HG03066 (cell line): ENCODE measurements at regions not wholly inside any gene's neighbourhood (a gene's known extent, or its start where the extent isn't known, plus 50 kb on each side); places are given as distances from the start of the nearest gene placed in this dataset.
"Not testable (repeated sequence)": the region's sequence is repeated elsewhere in the genome, so short reads cannot be mapped to it uniquely, and the experiment has no call there.

Source experiments
- ATAC-seq: cut with Tn5 transposase; IDR thresholded peaks from one replicate; pipeline ENCODE4 v1.9.1; 2021; ENCODE audit warnings: low read depth; ENCODE audit not compliant: unreplicated experiment

- not testable (repeated sequence) for ATAC-seq
Observed at GRCh38 chr10:33867199-33867789, 532.8 kb upstream of the NRP1 start.

GRCh38 chr10:33863352-33863751 lies 528.9 kb upstream of the NRP1 start:
- no peak for ATAC-seq

GRCh38 chr10:33862536-33863105 lies 528.2 kb upstream of the NRP1 start:
- ATAC-seq: no peak

GRCh38 chr10:33861833-33862232 lies 527.4 kb upstream of the NRP1 start:
- no peak for ATAC-seq

- no peak for ATAC-seq
Observed at GRCh38 chr10:33861016-33861704, 526.7 kb upstream of the NRP1 start.

DNA sequence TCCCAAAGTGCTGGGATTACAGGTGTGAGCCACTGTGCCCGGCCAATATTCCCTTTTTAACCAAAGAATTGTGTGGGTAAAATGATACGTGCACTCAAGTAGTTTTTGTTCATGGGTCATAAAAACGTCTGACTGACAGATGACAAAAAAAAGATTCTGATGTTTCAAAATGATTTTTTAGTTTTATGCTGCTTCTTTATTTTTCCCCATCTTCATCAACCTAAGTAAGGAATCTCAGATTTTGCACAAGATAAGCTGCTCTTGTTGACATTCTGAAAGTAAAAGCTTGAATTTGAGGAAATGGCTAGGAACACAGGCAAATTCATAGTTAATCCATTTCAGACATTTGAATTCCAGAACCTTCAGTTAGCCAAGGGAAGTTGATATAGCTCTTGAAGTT lies 526.1 kb upstream of the NRP1 start:
- no peak for ATAC-seq

GRCh38 chr10:33859319-33860022 lies 525.0 kb upstream of the NRP1 start:
- no peak for ATAC-seq

DNA sequence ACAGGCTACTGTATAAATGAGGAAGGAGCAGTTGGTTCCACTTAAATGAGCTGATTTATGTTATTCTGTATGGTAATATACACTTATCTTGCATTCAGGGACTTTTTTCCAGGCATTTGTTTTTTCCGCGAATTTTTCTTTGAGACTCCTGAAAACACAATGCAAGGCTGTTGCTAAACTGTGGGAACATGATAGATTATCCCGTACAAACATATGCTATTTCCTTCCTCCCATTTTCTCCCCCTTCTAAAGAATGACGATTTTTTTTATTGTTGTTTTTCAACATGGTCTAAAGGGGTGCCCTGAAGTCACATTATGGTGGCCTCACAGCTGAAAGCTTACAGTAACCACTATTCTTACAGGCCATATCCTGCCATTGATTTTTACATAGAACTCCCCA lies 523.9 kb upstream of the NRP1 start:
- ATAC-seq: no peak

- ATAC-seq: not testable (repeated sequence)
Observed at GRCh38 chr10:33853221-33853620, 518.8 kb upstream of the NRP1 start.

- no peak for ATAC-seq
Observed at GRCh38 chr10:33843379-33843778, 508.9 kb upstream of the NRP1 start.

GRCh38 chr10:33841678-33842077 lies 507.2 kb upstream of the NRP1 start:
- no peak for ATAC-seq

- no peak for ATAC-seq
Observed at GRCh38 chr10:33838731-33839130, 504.3 kb upstream of the NRP1 start.

- ATAC-seq: no peak
Observed at GRCh38 chr10:33837736-33838135, 503.3 kb upstream of the NRP1 start.

DNA sequence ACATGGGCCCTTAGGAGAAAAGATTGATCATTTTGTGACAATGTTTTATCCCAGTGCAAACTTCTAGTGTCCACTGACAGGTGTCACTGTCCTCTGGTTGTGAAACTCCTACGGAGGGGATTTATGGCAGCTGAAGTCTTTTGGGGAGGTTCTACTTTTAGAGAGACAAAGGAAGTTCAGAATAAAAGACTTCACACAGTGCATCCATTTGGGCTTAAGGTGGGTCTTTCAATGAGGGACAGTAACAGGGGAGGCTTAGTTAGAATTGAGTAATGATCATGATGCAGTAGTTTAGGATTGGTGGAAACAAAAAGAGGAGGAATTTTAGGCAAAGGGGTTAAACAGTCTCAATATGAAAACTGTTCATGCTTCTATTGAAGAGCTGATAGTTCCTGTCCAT lies 501.1 kb upstream of the NRP1 start:
- ATAC-seq: no peak

DNA sequence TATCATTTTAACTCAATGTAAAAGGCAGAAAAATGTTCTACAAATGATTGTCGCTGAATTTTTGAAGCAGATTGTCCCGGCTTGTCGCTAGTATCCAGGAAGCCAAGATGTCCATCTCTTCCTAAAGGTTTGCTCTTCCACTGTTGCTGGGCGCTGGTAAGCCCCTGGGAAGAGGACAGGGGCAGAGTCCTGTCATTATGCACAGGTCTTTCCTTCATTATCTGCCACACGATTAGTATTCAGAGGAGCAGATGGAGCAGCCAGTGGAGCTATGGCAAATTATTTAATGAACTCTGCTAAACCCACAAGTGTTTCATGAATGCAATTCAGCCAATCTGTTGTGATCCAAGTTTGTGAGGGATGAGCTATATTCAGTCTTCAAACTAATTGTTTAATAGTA lies 499.1 kb upstream of the NRP1 start:
- no peak for ATAC-seq

GRCh38 chr10:33832124-33832787 lies 497.8 kb upstream of the NRP1 start:
- no peak for ATAC-seq

- ATAC-seq: no peak
Observed at GRCh38 chr10:33831591-33831990, 497.1 kb upstream of the NRP1 start.

- ATAC-seq: not testable (repeated sequence)
Observed at GRCh38 chr10:33829899-33830298, 495.4 kb upstream of the NRP1 start.

GRCh38 chr10:33828592-33828991 lies 494.1 kb upstream of the NRP1 start:
- no peak for ATAC-seq

GRCh38 chr10:33826186-33826585 lies 491.7 kb upstream of the NRP1 start:
- no peak for ATAC-seq

- no peak for ATAC-seq
Observed at GRCh38 chr10:33822774-33823173, 488.3 kb upstream of the NRP1 start.
